ENCODE measurements at regions not wholly inside any gene's neighbourhood (a gene's known extent, or its start where the extent isn't known, plus 50 kb on each side); places are given as distances from the start of the nearest gene placed in this dataset.

- no peaks in the 10 kb centered on the region for H3K79me2 ChIP-seq (ENCODE audit: low read depth)
- ChIA-PET CTCF (no interaction called here), POLR2A (ENCODE audit: unreplicated experiment) (no interaction called here)
- H3K4me1 ChIP-seq (replicated peaks; ENCODE audit: insufficient read depth), result peaks cover 8% of the 10 kb centered on the region; the same call in 1 of the 2 replicates
- no peak for DNase-seq
- TF ChIP-seq CTCF (conservative IDR thresholded peaks at IDR 0.05), result no peak
- no peak for TF ChIP-seq EZH2 (IDR thresholded peaks at IDR 0.05; ENCODE audit: low read depth)
- H3K36me3 ChIP-seq (ENCODE audit: low read depth), result no peaks in the 10 kb centered on the region
- no peaks in the 10 kb centered on the region for H3K9me3 ChIP-seq (ENCODE audit: insufficient read depth, low read depth)
- no peaks in the 10 kb centered on the region for H4K20me1 ChIP-seq (ENCODE audit: insufficient read depth)
- H3F3A ChIP-seq (ENCODE audit: insufficient read depth, low read depth), result no peaks in the 10 kb centered on the region
- no peak overlapping the region for H3K4me2 ChIP-seq
- no peak overlapping the region for H3K4me3 ChIP-seq
- no peaks in the 10 kb centered on the region for H3K27me3 ChIP-seq (ENCODE audit: insufficient read depth, low read depth)
- no TSS peak for BruUV-seq (replicated peaks)
- intact Hi-C loops (cut with micrococcal nuclease; ENCODE audit: unreplicated experiment), result no loop called here
- H3K9me2 ChIP-seq (ENCODE audit: insufficient read depth), result no peaks in the 10 kb centered on the region
- H2AFZ ChIP-seq, result no peak overlapping the region
- no peak overlapping the region for H3K27ac ChIP-seq
These were observed 249.2 kb downstream of the BTG1 start for GRCh38 chr12:91896286-91897024.

GRCh38 chr12:91894911-91895310, 250.7 kb downstream of the BTG1 start:
- H4K20me1 ChIP-seq (ENCODE audit: insufficient read depth), result no peaks in the 10 kb centered on the region
- no peaks in the 10 kb centered on the region for H3K27me3 ChIP-seq (ENCODE audit: insufficient read depth, low read depth)
- no peak for TF ChIP-seq EZH2 (IDR thresholded peaks at IDR 0.05; ENCODE audit: low read depth)
- no peak overlapping the region for H2AFZ ChIP-seq
- intact Hi-C loops (cut with micrococcal nuclease; ENCODE audit: unreplicated experiment), result no loop called here
- H3K9me2 ChIP-seq (ENCODE audit: insufficient read depth), result no peaks in the 10 kb centered on the region
- H3K79me2 ChIP-seq (ENCODE audit: low read depth), result no peaks in the 10 kb centered on the region
- DNase-seq, result no peak
- H3K4me3 ChIP-seq, result no peak overlapping the region
- no peak overlapping the region for H3K27ac ChIP-seq
- peaks cover 20% of the 10 kb centered on the region for H3K4me1 ChIP-seq (replicated peaks; ENCODE audit: insufficient read depth)
- POLR2A ChIA-PET (ENCODE audit: unreplicated experiment), result interaction anchor here (0.5 kb wide), 1 partner anchor 537 kb away, joined by 3 read pairs; no protein-coding TSS in a partner anchor
- no TSS peak for BruUV-seq (replicated peaks)
- no peaks in the 10 kb centered on the region for H3K9me3 ChIP-seq (ENCODE audit: insufficient read depth, low read depth)
- CTCF ChIA-PET, result no interaction called here
- no peaks in the 10 kb centered on the region for H3F3A ChIP-seq (ENCODE audit: insufficient read depth, low read depth)
- H3K36me3 ChIP-seq (ENCODE audit: low read depth), result no peaks in the 10 kb centered on the region
- no peak overlapping the region for H3K4me2 ChIP-seq

- Histone ChIP-seq H3K9me3 (ENCODE audit: insufficient read depth, low read depth) (no peaks in the 10 kb centered on the region), H3F3A (ENCODE audit: insufficient read depth, low read depth) (no peaks in the 10 kb centered on the region), H3K79me2 (ENCODE audit: low read depth) (no peaks in the 10 kb centered on the region), H2AFZ (no peak overlapping the region), H3K9me2 (ENCODE audit: insufficient read depth) (no peaks in the 10 kb centered on the region), H3K27me3 (ENCODE audit: insufficient read depth, low read depth) (no peaks in the 10 kb centered on the region), H3K27ac (no peak overlapping the region), H3K4me2 (0 out of 2 replicates have a peak overlapping the region, but pooled peaks have one; percentile 11), H3K4me1 (replicated peaks; ENCODE audit: insufficient read depth) (peaks cover 20% of the 10 kb centered on the region), H4K20me1 (ENCODE audit: insufficient read depth) (no peaks in the 10 kb centered on the region), H3K4me3 (no peak overlapping the region), H3K36me3 (ENCODE audit: low read depth) (no peaks in the 10 kb centered on the region)
- intact Hi-C loops (cut with micrococcal nuclease; ENCODE audit: unreplicated experiment), result no loop called here
- CTCF ChIA-PET, result no interaction called here
- BruUV-seq (replicated peaks), result no TSS peak
- TF ChIP-seq EZH2 (IDR thresholded peaks at IDR 0.05; ENCODE audit: low read depth) (no peak), CTCF (conservative IDR thresholded peaks at IDR 0.05) (no peak)
- POLR2A ChIA-PET (ENCODE audit: unreplicated experiment), result interaction anchor here (0.6 kb wide), 1 partner anchor 28 kb away, joined by 4 read pairs; no protein-coding TSS in a partner anchor
- peak; percentile 18 to 67 for DNase-seq
These were observed 252.2 kb downstream of the BTG1 start for GRCh38 chr12:91893476-91893875.

Data from PC-9 (cell line).